ENCODE measurements at regions not wholly inside any gene's neighbourhood (a gene's known extent, or its start where the extent isn't known, plus 50 kb on each side); places are given as distances from the start of the nearest gene placed in this dataset.

- TF ChIP-seq CTCF (IDR thresholded peaks at IDR 0.05; ENCODE audit: control extremely low read depth in 1 of 3, insufficient read depth in 1 of 3, low read depth in 1 of 3, low read length in 3 of 3) (no peak), JUN (IDR thresholded peaks at IDR 0.05; ENCODE audit: low read depth, low read length) (no peak), POLR2A (IDR thresholded peaks at IDR 0.05; ENCODE audit: control extremely low read depth in 1 of 2, low read depth in 2 of 2, low read length in 2 of 2) (no peak), CBX5 (IDR thresholded peaks at IDR 0.05; ENCODE audit: low read depth, low read length) (no peak), HDAC2 (IDR thresholded peaks at IDR 0.05; ENCODE audit: borderline replicate concordance in 1 of 2, low read depth in 2 of 2, low read length in 2 of 2) (no peak), CREB1 (IDR thresholded peaks at IDR 0.05) (no peak), POLR2AphosphoS5 (IDR thresholded peaks at IDR 0.05; ENCODE audit: low read depth, low read length) (no peak), YY1 (IDR thresholded peaks at IDR 0.05; ENCODE audit: low read depth, low read length) (no peak), RBBP5 (IDR thresholded peaks at IDR 0.05; ENCODE audit: borderline replicate concordance, low read depth, low read length) (no peak)
Measured at GRCh38 chr12:25337916-25338315, 87.2 kb upstream of the KRAS start.

Measured in H1 (cell line).